HG02678 (cell line): ENCODE measurements at regions not wholly inside any gene's neighbourhood (a gene's known extent, or its start where the extent isn't known, plus 50 kb on each side); places are given as distances from the start of the nearest gene placed in this dataset.

Experiments used
- ATAC-seq: cut with Tn5 transposase; IDR thresholded peaks from one replicate; pipeline ENCODE4 v1.9.1; 2021; ENCODE audit warnings: mild to moderate bottlenecking, moderate library complexity; ENCODE audit not compliant: unreplicated experiment

- ATAC-seq: no peak
These were observed 80.2 kb upstream of the NEGR1 start for GRCh38 chr1:72362538-72362937.

- ATAC-seq: no peak
These were observed 75.1 kb upstream of the NEGR1 start for GRCh38 chr1:72357411-72357810.

GRCh38 chr1:72355899-72356298, 73.6 kb upstream of the NEGR1 start:
- no peak for ATAC-seq

GRCh38 chr1:72341661-72342060, 59.3 kb upstream of the NEGR1 start:
- ATAC-seq: no peak

GRCh38 chr1:72336776-72337175, 54.4 kb upstream of the NEGR1 start:
- no peak for ATAC-seq
